ENCODE measurements at regions not wholly inside any gene's neighbourhood (a gene's known extent, or its start where the extent isn't known, plus 50 kb on each side); places are given as distances from the start of the nearest gene placed in this dataset.
A peak's percentile ranks its signal among the peaks of the same experiment; 100 is the strongest.

DNA sequence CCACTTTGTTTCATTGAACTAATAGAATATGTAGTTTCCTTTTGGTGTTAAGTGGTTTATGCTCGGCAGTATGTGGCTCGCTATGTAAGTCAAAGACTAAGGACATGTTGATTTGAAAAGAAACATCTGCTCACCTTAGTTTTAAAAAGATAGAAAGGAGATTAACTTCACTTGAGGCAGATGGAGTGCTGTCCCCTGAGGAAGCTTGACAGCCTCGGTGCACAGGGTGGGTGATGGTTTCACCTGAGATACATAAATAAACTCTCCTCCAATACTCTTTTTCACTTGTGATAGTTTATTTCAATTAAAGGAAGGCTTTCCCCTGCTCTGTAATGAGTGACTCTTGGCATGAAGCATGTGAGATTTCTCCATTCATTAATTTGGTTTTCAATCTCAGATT, 70.8 kb upstream of the FMN2 start:
- H3K9me2 ChIP-seq (ENCODE audit: insufficient read depth), result no peaks in the 10 kb centered on the region
- no peaks in the 10 kb centered on the region for H3F3A ChIP-seq (ENCODE audit: insufficient read depth, low read depth)
- no peaks in the 10 kb centered on the region for H3K9me3 ChIP-seq (ENCODE audit: insufficient read depth, low read depth)
- POLR2A ChIA-PET (ENCODE audit: unreplicated experiment), result no interaction called here
- H3K4me3 ChIP-seq, result no peak overlapping the region
- no peak overlapping the region for H2AFZ ChIP-seq
- no peaks in the 10 kb centered on the region for H3K36me3 ChIP-seq (ENCODE audit: low read depth)
- intact Hi-C loops (cut with micrococcal nuclease; ENCODE audit: unreplicated experiment), result loop anchor here (10.0 kb wide), 1 partner anchor 494 kb away; no protein-coding TSS in a partner anchor
- no peak overlapping the region for H3K4me2 ChIP-seq
- no TSS peak for BruUV-seq (replicated peaks)
- CTCF ChIA-PET, result no interaction called here
- H3K27ac ChIP-seq, result no peak overlapping the region
- no peaks in the 10 kb centered on the region for H3K79me2 ChIP-seq (ENCODE audit: low read depth)
- H3K27me3 ChIP-seq (ENCODE audit: insufficient read depth, low read depth), result peaks cover 7% of the 10 kb centered on the region; the same call in 1 of the 2 replicates
- no peaks in the 10 kb centered on the region for H3K4me1 ChIP-seq (replicated peaks; ENCODE audit: insufficient read depth)
- no peak for DNase-seq
- TF ChIP-seq, protein P1, sequence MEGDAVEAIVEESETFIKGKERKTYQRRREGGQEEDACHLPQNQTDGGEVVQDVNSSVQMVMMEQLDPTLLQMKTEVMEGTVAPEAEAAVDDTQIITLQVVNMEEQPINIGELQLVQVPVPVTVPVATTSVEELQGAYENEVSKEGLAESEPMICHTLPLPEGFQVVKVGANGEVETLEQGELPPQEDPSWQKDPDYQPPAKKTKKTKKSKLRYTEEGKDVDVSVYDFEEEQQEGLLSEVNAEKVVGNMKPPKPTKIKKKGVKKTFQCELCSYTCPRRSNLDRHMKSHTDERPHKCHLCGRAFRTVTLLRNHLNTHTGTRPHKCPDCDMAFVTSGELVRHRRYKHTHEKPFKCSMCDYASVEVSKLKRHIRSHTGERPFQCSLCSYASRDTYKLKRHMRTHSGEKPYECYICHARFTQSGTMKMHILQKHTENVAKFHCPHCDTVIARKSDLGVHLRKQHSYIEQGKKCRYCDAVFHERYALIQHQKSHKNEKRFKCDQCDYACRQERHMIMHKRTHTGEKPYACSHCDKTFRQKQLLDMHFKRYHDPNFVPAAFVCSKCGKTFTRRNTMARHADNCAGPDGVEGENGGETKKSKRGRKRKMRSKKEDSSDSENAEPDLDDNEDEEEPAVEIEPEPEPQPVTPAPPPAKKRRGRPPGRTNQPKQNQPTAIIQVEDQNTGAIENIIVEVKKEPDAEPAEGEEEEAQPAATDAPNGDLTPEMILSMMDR (conservative IDR thresholded peaks at IDR 0.05), result no peak
- 0 out of 2 replicates have a peak, but pooled peaks cover 3% of the 10 kb centered on the region for H4K20me1 ChIP-seq (ENCODE audit: insufficient read depth)

DNA sequence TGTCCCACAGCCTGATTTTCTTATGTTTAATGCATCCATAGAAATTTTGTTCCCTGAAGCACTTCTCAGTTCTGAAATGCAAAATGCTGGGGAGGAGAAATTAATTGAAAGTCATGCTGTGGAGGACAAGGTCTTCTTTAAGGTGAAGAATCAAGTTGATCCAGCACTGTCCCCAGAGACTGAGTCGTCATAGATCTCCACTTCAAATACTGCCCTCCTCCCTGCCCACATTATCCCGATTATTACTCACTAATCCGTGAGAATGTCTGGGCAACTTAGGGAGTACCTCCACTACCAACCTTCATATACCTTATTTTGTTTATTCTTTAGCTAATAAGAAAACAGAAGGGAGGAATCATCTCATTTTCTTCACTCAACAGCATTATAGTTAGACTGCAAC, 70.0 kb upstream of the FMN2 start:
- ChIA-PET CTCF (no interaction called here), POLR2A (ENCODE audit: unreplicated experiment) (no interaction called here)
- BruUV-seq (replicated peaks), result no TSS peak
- no peak overlapping the region for H3K27ac ChIP-seq
- no peaks in the 10 kb centered on the region for H3K9me2 ChIP-seq (ENCODE audit: insufficient read depth)
- H2AFZ ChIP-seq, result no peak overlapping the region
- no peaks in the 10 kb centered on the region for H3F3A ChIP-seq (ENCODE audit: insufficient read depth, low read depth)
- no peak overlapping the region for H3K4me2 ChIP-seq
- H3K36me3 ChIP-seq (ENCODE audit: low read depth), result no peaks in the 10 kb centered on the region
- no peak overlapping the region for H3K4me3 ChIP-seq
- no peaks in the 10 kb centered on the region for H3K79me2 ChIP-seq (ENCODE audit: low read depth)
- H3K9me3 ChIP-seq (ENCODE audit: insufficient read depth, low read depth), result no peaks in the 10 kb centered on the region
- H4K20me1 ChIP-seq (ENCODE audit: insufficient read depth), result 0 out of 2 replicates have a peak, but pooled peaks cover 3% of the 10 kb centered on the region
- intact Hi-C loops (cut with micrococcal nuclease; ENCODE audit: unreplicated experiment), result loop anchor here (10.0 kb wide), 1 partner anchor 493 kb away; no protein-coding TSS in a partner anchor
- TF ChIP-seq, protein P1 (conservative IDR thresholded peaks at IDR 0.05), result no peak
- TF ChIP-seq EZH2 (IDR thresholded peaks at IDR 0.05; ENCODE audit: low read depth), result no peak
- no peak for DNase-seq
- peaks cover 7% of the 10 kb centered on the region; the same call in 1 of the 2 replicates for H3K27me3 ChIP-seq (ENCODE audit: insufficient read depth, low read depth)
- H3K4me1 ChIP-seq (replicated peaks; ENCODE audit: insufficient read depth), result no peaks in the 10 kb centered on the region

DNA sequence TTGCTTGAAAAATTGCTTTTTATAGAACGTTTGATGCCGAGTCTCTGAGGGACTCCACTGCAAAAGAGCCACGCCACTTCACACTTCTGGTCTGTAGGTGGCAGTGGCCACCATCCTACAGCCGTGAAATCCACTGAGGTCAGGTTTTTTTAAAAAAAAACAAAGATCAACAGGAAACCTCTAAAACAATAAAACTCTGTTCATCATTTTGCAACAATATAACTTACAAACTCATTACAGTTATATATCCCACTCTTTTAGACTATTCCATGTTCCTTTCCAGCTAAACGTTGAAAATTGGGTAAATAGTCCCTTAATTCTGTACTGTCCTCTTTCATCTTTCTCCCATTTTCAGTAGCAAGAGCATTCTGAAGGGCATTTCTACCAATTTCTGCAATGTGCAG, 64.6 kb upstream of the FMN2 start:
- H4K20me1 ChIP-seq (ENCODE audit: insufficient read depth), result no peaks in the 10 kb centered on the region
- no peaks in the 10 kb centered on the region for H3K9me3 ChIP-seq (ENCODE audit: insufficient read depth, low read depth)
- POLR2A ChIA-PET (ENCODE audit: unreplicated experiment), result no interaction called here
- H3K36me3 ChIP-seq (ENCODE audit: low read depth), result no peaks in the 10 kb centered on the region
- TF ChIP-seq, protein P1 (conservative IDR thresholded peaks at IDR 0.05), result peak; percentile 85
- no peak for TF ChIP-seq EZH2 (IDR thresholded peaks at IDR 0.05; ENCODE audit: low read depth)
- no peaks in the 10 kb centered on the region for H3K79me2 ChIP-seq (ENCODE audit: low read depth)
- DNase-seq, result peak in 1 of 2 experiments; percentile 35
- peaks cover 18% of the 10 kb centered on the region; the same call in 1 of the 2 replicates for H3K27me3 ChIP-seq (ENCODE audit: insufficient read depth, low read depth)
- no peak overlapping the region for H3K4me2 ChIP-seq
- CTCF ChIA-PET, result interaction anchor here (0.7 kb wide), 1 partner anchor 1512 kb away, joined by 3 read pairs; no protein-coding TSS in a partner anchor
- H3F3A ChIP-seq (ENCODE audit: insufficient read depth, low read depth), result no peaks in the 10 kb centered on the region
- H3K4me1 ChIP-seq (replicated peaks; ENCODE audit: insufficient read depth), result no peaks in the 10 kb centered on the region
- H3K9me2 ChIP-seq (ENCODE audit: insufficient read depth), result no peaks in the 10 kb centered on the region
- H3K27ac ChIP-seq, result no peak overlapping the region
- no peak overlapping the region for H2AFZ ChIP-seq
- intact Hi-C loops (cut with micrococcal nuclease; ENCODE audit: unreplicated experiment), result loop anchor here (1.0 to 10.0 kb wide), 4 partner anchors 122 to 1475 kb away; no protein-coding TSS in a partner anchor
- no TSS peak for BruUV-seq (replicated peaks)
- H3K4me3 ChIP-seq, result no peak overlapping the region

Measured in PC-9 (cell line).